Epidermal melanocyte (primary cell): ENCODE measurements at regions not wholly inside any gene's neighbourhood (a gene's known extent, or its start where the extent isn't known, plus 50 kb on each side); places are given as distances from the start of the nearest gene placed in this dataset.
A peak's percentile ranks its signal among the peaks of the same experiment; 100 is the strongest.
"Not testable (repeated sequence)": the region's sequence is repeated elsewhere in the genome, so short reads cannot be mapped to it uniquely, and the experiment has no call there.

Source experiments
- DNase-seq: peaks from one replicate; pipeline ENCODE4 v3.0.0; 2011; ENCODE audit warnings: low spot score; ENCODE audit not compliant: insufficient read length

GRCh38 chr16:65819136-65819898 lies 547.2 kb upstream of the CDH5 start:
- DNase-seq = no peak

- no peak for DNase-seq
Measured at GRCh38 chr16:65817799-65818198, 548.7 kb upstream of the CDH5 start.

- no peak for DNase-seq
Measured at GRCh38 chr16:65817066-65817465, 549.4 kb upstream of the CDH5 start.

- no peak for DNase-seq
Measured at GRCh38 chr16:65816556-65816955, 549.9 kb upstream of the CDH5 start.

GRCh38 chr16:65815707-65816106 lies 550.8 kb upstream of the CDH5 start:
- DNase-seq = no peak

- not testable (repeated sequence) for DNase-seq
Measured at GRCh38 chr16:65813879-65814278, 552.6 kb upstream of the CDH5 start.

GRCh38 chr16:65809627-65810026 lies 556.9 kb upstream of the CDH5 start:
- no peak for DNase-seq

GRCh38 chr16:65808790-65809189 lies 557.7 kb upstream of the CDH5 start:
- DNase-seq = no peak

GRCh38 chr16:65807858-65808257 lies 558.6 kb upstream of the CDH5 start:
- no peak for DNase-seq

- DNase-seq = not testable (repeated sequence)
Measured at GRCh38 chr16:65805704-65806103, 560.8 kb upstream of the CDH5 start.

GRCh38 chr16:65796481-65796880 lies 570.0 kb upstream of the CDH5 start:
- no peak for DNase-seq

GRCh38 chr16:65794973-65795372 lies 571.5 kb upstream of the CDH5 start:
- DNase-seq = no peak

GRCh38 chr16:65793781-65794180 lies 572.7 kb upstream of the CDH5 start:
- DNase-seq = no peak

GRCh38 chr16:65790768-65791167 lies 575.7 kb upstream of the CDH5 start:
- no peak for DNase-seq

GRCh38 chr16:65789161-65789945 lies 577.1 kb upstream of the CDH5 start:
- no peak for DNase-seq

- no peak for DNase-seq
Measured at GRCh38 chr16:65788434-65789140, 577.9 kb upstream of the CDH5 start.

GRCh38 chr16:65787921-65788320 lies 578.6 kb upstream of the CDH5 start:
- no peak for DNase-seq

- no peak for DNase-seq
Measured at GRCh38 chr16:65786916-65787315, 579.6 kb upstream of the CDH5 start.

GRCh38 chr16:65783709-65784474 lies 582.6 kb upstream of the CDH5 start:
- no peak for DNase-seq

GRCh38 chr16:65782611-65783600 lies 583.6 kb upstream of the CDH5 start:
- peak; percentile 24 for DNase-seq
